ENCODE measurements at regions not wholly inside any gene's neighbourhood (a gene's known extent, or its start where the extent isn't known, plus 50 kb on each side); places are given as distances from the start of the nearest gene placed in this dataset.
"Not testable (repeated sequence)": the region's sequence is repeated elsewhere in the genome, so short reads cannot be mapped to it uniquely, and the experiment has no call there.

- Histone ChIP-seq H3K4me3 (ENCODE audit: low read depth, low read length, poor library complexity, severe bottlenecking) (no peak overlapping the region), H2AFZ (ENCODE audit: low read length) (no peak overlapping the region)
- BruUV-seq (replicated peaks) = no TSS peak
These were observed 140.1 kb upstream of the BEND6 start for GRCh38 chr6:56814802-56815201.

GRCh38 chr6:56814308-56814707 is 140.6 kb upstream of the BEND6 start:
- intact Hi-C loops (cut with micrococcal nuclease; ENCODE audit: unreplicated experiment) = no loop called here
- H3K4me3 ChIP-seq (ENCODE audit: low read depth, low read length, poor library complexity, severe bottlenecking) = no peak overlapping the region
- no peak for DNase-seq (ENCODE audit: low spot score)
- no peaks in the 10 kb centered on the region for H3K36me3 ChIP-seq (ENCODE audit: insufficient read depth, low read length)
- no peaks in the 10 kb centered on the region for H3K9me3 ChIP-seq (ENCODE audit: low read length)
- ChIA-PET POLR2A (interaction anchor here (0.5 to 1.2 kb wide), 2 partner anchors 13 to 22 kb away, joined by 3 to 5 read pairs; no protein-coding TSS in a partner anchor), CTCF (ENCODE audit: unreplicated experiment) (no interaction called here)
- no peaks in the 10 kb centered on the region for H3K9me2 ChIP-seq (ENCODE audit: insufficient read depth, low read length)
- no peaks in the 10 kb centered on the region for H3K79me2 ChIP-seq (ENCODE audit: insufficient read depth, low read depth, low read length)
- BruUV-seq (replicated peaks) = no TSS peak
- no peaks in the 10 kb centered on the region for H3K4me1 ChIP-seq (ENCODE audit: insufficient read depth, low read length, poor library complexity, severe bottlenecking)
- H3K4me2 ChIP-seq (ENCODE audit: low read length) = no peak overlapping the region
- H3K27ac ChIP-seq (ENCODE audit: low read depth, low read length, poor library complexity, severe bottlenecking) = no peak overlapping the region
- H4K20me1 ChIP-seq (ENCODE audit: insufficient read depth, low read length) = no peaks in the 10 kb centered on the region
- TF ChIP-seq EZH2phosphoT487 (IDR thresholded peaks at IDR 0.05; ENCODE audit: borderline replicate concordance, low read depth, low read length) = no peak
- TF ChIP-seq CTCF (conservative IDR thresholded peaks at IDR 0.05; ENCODE audit: low read length) = no peak
- H2AFZ ChIP-seq (ENCODE audit: low read length) = no peak overlapping the region

More at GRCh38 chr6:56814802-56815201, 140.1 kb upstream of the BEND6 start:
- Histone ChIP-seq H3K4me1 (ENCODE audit: insufficient read depth, low read length, poor library complexity, severe bottlenecking) (no peaks in the 10 kb centered on the region), H3K79me2 (ENCODE audit: insufficient read depth, low read depth, low read length) (no peaks in the 10 kb centered on the region), H3K4me2 (ENCODE audit: low read length) (no peak overlapping the region), H3K9me2 (ENCODE audit: insufficient read depth, low read length) (no peaks in the 10 kb centered on the region), H3K27ac (ENCODE audit: low read depth, low read length, poor library complexity, severe bottlenecking) (no peak overlapping the region), H3K36me3 (ENCODE audit: insufficient read depth, low read length) (no peaks in the 10 kb centered on the region), H3K9me3 (ENCODE audit: low read length) (no peaks in the 10 kb centered on the region), H4K20me1 (ENCODE audit: insufficient read depth, low read length) (no peaks in the 10 kb centered on the region)
- ChIA-PET CTCF (ENCODE audit: unreplicated experiment) (no interaction called here), POLR2A (interaction anchor here (0.5 to 1.2 kb wide), 3 partner anchors 10 to 22 kb away, joined by 3 to 5 read pairs (median 3); no protein-coding TSS in a partner anchor)
- TF ChIP-seq CTCF (conservative IDR thresholded peaks at IDR 0.05; ENCODE audit: low read length) = no peak
- TF ChIP-seq EZH2phosphoT487 (IDR thresholded peaks at IDR 0.05; ENCODE audit: borderline replicate concordance, low read depth, low read length) = no peak
- no peak for DNase-seq (ENCODE audit: low spot score)
- intact Hi-C loops (cut with micrococcal nuclease; ENCODE audit: unreplicated experiment) = no loop called here

GRCh38 chr6:56812851-56813250 is 142.1 kb upstream of the BEND6 start:
- H3K79me2 ChIP-seq (ENCODE audit: insufficient read depth, low read depth, low read length); H3K4me3 ChIP-seq (ENCODE audit: low read depth, low read length, poor library complexity, severe bottlenecking); H3K36me3 ChIP-seq (ENCODE audit: insufficient read depth, low read length); H3K9me2 ChIP-seq (ENCODE audit: insufficient read depth, low read length); BruUV-seq (replicated peaks); H4K20me1 ChIP-seq (ENCODE audit: insufficient read depth, low read length); CTCF ChIA-PET (ENCODE audit: unreplicated experiment); DNase-seq (ENCODE audit: low spot score); H3K27ac ChIP-seq (ENCODE audit: low read depth, low read length, poor library complexity, severe bottlenecking); intact Hi-C loops (cut with micrococcal nuclease; ENCODE audit: unreplicated experiment); H2AFZ ChIP-seq (ENCODE audit: low read length); H3K4me2 ChIP-seq (ENCODE audit: low read length); H3K9me3 ChIP-seq (ENCODE audit: low read length); H3K4me1 ChIP-seq (ENCODE audit: insufficient read depth, low read length, poor library complexity, severe bottlenecking); POLR2A ChIA-PET: not testable (repeated sequence)

Measured in OCI-LY7 (cell line).